Esophagus muscularis mucosa (tissue), 3 donors: ENCODE measurements at regions not wholly inside any gene's neighbourhood (a gene's known extent, or its start where the extent isn't known, plus 50 kb on each side); places are given as distances from the start of the nearest gene placed in this dataset.

Experiments
- EP300 ChIP-seq: sonication (generic); formaldehyde crosslinking; IDR thresholded peaks from one replicate; pipeline ENCODE4 v1.6.1; 2017; ENCODE audit warnings: antibody characterized with exemption
- TF ChIP-seq, protein P1 (sequence below), 3 experiments: fragments of 200-600 bp in 2 of 3; fragments of 450-650 bp in 1 of 3; sonication (generic) in 2 of 3; IDR thresholded peaks; one replicate each; pipeline ENCODE4 v1.5.1; 2017 to 2019; ENCODE audit warnings: antibody characterized with exemption in 3 of 3, mild to moderate bottlenecking in 2 of 3, moderate library complexity in 1 of 3

DNA sequence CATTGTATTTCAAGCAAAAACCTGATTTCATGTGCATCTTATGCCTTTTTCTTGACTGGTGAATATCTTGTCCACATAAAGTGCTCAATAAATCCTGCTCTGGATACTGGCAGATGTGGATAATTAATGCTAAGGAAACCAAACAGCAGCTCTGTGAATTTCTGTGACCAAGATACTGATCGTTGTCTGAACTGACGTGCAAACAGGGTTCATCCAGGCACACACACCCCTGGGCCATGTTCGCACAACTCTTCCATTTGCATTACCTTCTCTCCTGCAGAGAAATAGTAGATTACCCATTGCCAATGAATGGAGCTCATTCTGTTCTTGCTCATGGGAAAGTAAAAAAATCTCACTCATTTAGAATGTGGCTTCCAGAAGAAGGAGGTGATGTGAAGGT lies 316.2 kb upstream of the TRIB2 start:
- no peak for TF ChIP-seq EP300
- TF ChIP-seq, protein P1, sequence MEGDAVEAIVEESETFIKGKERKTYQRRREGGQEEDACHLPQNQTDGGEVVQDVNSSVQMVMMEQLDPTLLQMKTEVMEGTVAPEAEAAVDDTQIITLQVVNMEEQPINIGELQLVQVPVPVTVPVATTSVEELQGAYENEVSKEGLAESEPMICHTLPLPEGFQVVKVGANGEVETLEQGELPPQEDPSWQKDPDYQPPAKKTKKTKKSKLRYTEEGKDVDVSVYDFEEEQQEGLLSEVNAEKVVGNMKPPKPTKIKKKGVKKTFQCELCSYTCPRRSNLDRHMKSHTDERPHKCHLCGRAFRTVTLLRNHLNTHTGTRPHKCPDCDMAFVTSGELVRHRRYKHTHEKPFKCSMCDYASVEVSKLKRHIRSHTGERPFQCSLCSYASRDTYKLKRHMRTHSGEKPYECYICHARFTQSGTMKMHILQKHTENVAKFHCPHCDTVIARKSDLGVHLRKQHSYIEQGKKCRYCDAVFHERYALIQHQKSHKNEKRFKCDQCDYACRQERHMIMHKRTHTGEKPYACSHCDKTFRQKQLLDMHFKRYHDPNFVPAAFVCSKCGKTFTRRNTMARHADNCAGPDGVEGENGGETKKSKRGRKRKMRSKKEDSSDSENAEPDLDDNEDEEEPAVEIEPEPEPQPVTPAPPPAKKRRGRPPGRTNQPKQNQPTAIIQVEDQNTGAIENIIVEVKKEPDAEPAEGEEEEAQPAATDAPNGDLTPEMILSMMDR (IDR thresholded peaks at IDR 0.05), result no peak
